CD4-positive, alpha-beta T cell treated with Interferon gamma for 1 hour (primary cell): ENCODE measurements at regions not wholly inside any gene's neighbourhood (a gene's known extent, or its start where the extent isn't known, plus 50 kb on each side); places are given as distances from the start of the nearest gene placed in this dataset.
"Not testable (repeated sequence)": the region's sequence is repeated elsewhere in the genome, so short reads cannot be mapped to it uniquely, and the experiment has no call there.

Source experiments
- DNase-seq: peaks from one replicate; pipeline ENCODE4 v3.0.0-alpha.2; 2020

DNA sequence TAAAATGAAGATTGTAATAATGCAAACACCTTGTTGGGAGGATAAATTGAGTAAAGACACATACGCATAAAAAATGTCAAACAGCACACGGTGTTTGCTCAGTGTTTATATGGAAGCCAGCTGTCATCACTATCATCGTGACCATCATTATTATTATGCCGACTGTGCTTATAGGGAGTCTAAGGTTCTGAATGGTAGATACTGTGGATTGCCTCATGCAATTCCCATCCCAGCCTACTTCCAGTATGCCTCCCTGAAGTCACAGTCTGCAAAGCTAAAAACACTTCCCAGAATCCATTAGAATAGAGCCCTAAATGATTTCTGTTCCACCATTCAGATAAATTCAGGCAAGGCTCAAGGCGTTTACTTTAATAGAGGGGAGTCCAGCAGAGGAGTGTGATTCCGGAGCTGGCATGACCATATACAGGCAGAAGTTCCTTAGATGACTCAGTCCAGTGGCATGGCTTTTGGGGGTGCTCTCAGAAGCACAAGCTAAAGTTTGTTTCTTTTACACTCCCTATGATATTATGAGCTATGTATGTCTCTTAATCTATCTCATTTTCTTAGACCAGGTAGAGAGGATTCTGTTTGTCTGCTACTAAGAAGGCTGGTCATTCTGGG lies 148.7 kb downstream of the MEX3B start:
- DNase-seq: no peak

GRCh38 chr15:81896356-81896755 lies 149.5 kb downstream of the MEX3B start:
- DNase-seq: no peak

- DNase-seq: no peak
Observed at GRCh38 chr15:81895723-81896122, 150.1 kb downstream of the MEX3B start.

- DNase-seq: no peak
Observed at GRCh38 chr15:81894061-81894460, 151.8 kb downstream of the MEX3B start.

DNA sequence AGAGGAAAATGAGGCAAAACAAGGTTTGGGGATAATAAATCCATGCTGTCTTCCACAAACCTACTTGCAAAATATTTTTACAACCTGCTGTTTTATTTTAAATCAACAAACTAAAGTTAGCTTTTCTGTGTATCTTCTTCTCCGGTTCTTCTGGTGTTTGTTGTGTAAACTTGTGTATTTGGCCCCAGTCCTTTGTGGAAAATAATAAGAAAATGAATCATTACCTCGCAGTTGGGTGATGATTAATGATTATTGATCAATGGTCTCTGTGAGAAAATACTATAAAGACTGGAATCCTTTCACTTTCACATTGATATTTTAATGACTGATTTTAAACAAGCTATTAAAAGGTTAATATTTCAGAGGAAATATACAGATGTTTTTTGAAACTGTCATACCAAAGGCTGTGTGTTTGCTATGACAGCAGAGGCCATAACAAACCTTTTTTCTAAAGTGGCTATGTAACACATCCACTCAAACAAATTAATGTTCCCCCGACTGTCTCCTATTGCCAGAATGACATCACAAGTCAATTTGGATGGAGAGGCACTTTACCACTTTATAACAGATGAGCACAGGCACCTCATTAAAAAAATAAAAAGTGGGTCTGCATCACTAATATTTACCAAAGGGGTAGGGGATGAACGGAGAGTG lies 152.5 kb downstream of the MEX3B start:
- DNase-seq: no peak

DNA sequence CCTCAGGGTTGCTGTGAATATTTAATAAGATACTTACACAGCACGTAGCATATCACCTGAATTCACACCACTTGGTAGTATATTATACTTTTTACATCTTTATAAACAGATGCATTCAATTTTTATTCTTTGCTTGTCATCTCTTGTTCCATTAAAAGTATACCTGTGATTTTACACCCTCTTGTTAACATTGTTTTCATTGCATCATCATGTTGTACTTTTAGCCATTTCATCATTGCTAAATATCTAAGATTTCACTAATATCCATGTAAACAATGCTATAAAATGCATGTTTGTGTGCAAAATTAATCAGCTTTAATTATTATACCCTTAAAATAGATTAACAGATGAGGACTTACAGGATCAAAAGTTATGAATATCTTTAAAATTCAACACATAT lies 155.3 kb downstream of the MEX3B start:
- no peak for DNase-seq

- DNase-seq: no peak
Observed at GRCh38 chr15:81889485-81889881, 156.3 kb downstream of the MEX3B start.

- DNase-seq: no peak
Observed at GRCh38 chr15:81888748-81889484, 156.9 kb downstream of the MEX3B start.

DNA sequence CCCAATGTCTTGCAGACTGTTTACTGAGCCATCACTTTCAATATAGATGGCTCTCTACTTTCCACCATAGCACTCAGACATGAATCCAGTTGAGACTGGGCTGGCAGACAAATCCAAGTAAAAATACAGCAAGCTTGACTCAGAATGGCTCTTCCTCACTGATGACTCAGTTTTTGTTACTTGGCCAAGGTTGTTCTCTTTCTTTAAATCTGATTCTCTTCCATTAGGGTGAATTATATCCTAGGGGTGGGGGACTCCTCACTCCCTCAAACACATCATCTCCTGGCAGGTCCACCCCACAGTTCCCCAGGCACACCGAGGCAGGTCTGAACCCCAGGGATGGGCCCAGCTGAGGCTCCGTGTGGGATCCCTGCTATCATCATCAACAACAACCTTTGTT lies 157.9 kb downstream of the MEX3B start:
- no peak for DNase-seq

DNA sequence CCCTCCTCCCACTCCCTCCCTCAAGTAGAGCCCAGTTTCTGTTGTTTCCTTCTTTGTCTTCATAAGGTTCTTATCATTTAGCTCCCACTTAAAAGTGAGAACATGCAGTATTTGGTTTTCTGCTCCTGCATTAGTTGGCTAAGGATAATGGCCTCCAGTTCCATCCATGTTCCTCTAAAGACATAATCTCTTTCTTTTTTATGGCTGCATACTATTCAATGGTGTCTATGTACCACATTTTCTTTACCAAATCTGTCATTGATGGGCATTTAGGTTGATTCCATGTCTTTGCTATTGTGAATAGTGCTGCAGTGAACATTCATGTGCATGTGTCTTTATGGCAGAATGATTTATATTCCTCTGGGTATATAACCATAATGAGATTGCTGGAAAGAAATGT lies 158.6 kb downstream of the MEX3B start:
- not testable (repeated sequence) for DNase-seq

DNA sequence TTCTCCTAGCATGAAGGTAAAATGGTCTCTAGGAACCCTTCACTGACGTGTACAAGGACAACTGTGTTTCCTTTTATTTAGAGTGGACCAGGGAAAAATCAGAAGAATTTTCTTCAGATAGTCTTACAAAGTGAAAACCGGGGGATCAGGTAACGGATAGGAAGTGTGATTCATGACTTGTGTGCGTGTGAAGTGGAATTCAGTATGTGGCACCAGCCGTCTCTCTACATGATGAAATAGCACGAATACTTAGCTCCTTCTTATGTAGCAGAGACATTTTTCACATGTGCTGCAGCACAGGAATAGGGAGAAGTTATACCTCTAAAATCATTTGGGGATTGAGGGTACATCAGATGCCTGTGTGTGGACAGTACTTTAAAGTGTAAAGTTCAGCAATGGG lies 159.2 kb downstream of the MEX3B start:
- DNase-seq: no peak

- no peak for DNase-seq
Observed at GRCh38 chr15:81886080-81886479, 159.7 kb downstream of the MEX3B start.

- DNase-seq: no peak
Observed at GRCh38 chr15:81885135-81885534, 160.7 kb downstream of the MEX3B start.

DNA sequence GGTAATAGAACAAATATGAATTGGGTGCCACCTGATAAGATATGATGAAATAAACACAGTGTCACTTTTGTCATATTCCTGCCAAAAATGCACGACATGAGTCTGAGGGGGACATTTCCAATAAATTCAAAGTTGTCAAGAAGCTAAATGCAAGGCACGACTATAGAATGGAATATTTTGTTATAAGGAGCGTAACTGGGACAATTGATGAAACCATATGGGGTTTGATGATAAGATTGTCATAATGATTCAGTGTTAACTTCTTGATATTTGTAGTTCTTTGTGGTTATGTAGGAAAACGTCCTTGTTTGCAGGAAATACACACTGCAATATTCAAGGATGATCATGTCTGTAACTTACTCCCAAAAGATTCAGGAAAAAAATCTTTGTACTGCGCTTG lies 163.3 kb downstream of the MEX3B start:
- DNase-seq: no peak

GRCh38 chr15:81880833-81881232 lies 165.0 kb downstream of the MEX3B start:
- DNase-seq: no peak

- no peak for DNase-seq
Observed at GRCh38 chr15:81880314-81880713, 165.5 kb downstream of the MEX3B start.

- not testable (repeated sequence) for DNase-seq
Observed at GRCh38 chr15:81875717-81876116, 170.1 kb downstream of the MEX3B start.

DNA sequence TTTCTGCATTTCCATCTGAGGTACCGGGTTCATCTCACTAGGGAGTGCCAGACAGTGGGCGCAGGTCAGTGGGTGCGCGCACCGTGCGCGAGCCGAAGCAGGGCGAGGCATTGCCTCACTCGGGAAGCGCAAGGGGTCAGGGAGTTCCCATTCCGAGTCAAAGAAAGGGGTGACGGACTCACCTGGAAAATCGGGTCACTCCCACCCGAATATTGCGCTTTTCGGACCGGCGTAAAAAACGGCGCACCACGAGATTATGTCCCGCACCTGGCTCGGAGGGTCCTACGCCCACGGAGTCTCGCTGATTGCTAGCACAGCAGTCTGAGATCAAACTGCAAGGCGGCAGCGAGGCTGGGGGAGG lies 175.1 kb downstream of the MEX3B start:
- DNase-seq: not testable (repeated sequence)

- DNase-seq: not testable (repeated sequence)
Observed at GRCh38 chr15:81870062-81870745, 175.6 kb downstream of the MEX3B start.

- no peak for DNase-seq
Observed at GRCh38 chr15:81869161-81869954, 176.5 kb downstream of the MEX3B start.

GRCh38 chr15:81865850-81866537 lies 179.8 kb downstream of the MEX3B start:
- no peak for DNase-seq

DNA sequence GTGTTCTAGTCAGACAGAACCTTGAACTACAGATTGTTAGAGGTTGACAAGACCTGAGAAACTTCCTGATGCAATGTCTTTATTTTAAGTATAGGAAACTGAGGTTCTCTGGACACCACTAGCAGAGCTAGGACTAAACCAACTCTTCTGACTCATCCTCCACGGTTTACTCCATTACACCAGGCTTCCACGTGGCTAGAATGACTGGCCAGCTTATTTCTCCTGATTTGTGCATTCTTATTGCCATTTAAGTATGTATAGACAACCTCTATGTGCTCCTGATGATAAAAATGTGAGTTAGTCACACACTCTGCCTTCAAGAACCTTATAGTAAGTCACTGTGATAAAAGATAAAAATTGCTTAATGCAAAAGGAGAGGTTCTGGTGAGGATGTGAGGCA lies 182.7 kb downstream of the MEX3B start:
- DNase-seq: no peak
